ENCODE measurements at regions not wholly inside any gene's neighbourhood (a gene's known extent, or its start where the extent isn't known, plus 50 kb on each side); places are given as distances from the start of the nearest gene placed in this dataset.

DNA sequence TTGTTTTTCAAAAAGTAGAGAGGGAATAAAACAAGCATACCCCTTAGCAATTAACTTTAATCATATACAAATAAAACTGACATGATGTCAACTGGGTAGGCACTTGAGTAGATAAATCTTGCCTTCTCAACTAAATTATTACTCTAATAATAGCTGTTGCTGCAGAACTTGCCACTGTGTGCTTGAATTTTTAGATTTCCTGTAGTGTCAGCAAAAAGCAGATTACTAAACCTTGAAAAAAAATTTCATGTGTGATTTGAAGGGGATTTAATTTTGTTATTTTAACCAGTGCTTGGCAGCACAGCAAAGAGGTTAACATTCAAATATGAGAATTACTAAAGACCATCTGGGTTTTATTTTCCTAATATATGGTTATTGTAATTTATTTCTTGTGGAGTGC is 438.3 kb upstream of the SPANXN1 start:
- no peak for TF ChIP-seq POLR2A (IDR thresholded peaks at IDR 0.05)
- TF ChIP-seq, protein P1, sequence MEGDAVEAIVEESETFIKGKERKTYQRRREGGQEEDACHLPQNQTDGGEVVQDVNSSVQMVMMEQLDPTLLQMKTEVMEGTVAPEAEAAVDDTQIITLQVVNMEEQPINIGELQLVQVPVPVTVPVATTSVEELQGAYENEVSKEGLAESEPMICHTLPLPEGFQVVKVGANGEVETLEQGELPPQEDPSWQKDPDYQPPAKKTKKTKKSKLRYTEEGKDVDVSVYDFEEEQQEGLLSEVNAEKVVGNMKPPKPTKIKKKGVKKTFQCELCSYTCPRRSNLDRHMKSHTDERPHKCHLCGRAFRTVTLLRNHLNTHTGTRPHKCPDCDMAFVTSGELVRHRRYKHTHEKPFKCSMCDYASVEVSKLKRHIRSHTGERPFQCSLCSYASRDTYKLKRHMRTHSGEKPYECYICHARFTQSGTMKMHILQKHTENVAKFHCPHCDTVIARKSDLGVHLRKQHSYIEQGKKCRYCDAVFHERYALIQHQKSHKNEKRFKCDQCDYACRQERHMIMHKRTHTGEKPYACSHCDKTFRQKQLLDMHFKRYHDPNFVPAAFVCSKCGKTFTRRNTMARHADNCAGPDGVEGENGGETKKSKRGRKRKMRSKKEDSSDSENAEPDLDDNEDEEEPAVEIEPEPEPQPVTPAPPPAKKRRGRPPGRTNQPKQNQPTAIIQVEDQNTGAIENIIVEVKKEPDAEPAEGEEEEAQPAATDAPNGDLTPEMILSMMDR (IDR thresholded peaks at IDR 0.05): no peak
